B cell (primary cell): ENCODE measurements at regions not wholly inside any gene's neighbourhood (a gene's known extent, or its start where the extent isn't known, plus 50 kb on each side); places are given as distances from the start of the nearest gene placed in this dataset.

Experiments
- ATAC-seq: fragments of 200-7000 bp; cut with Tn5 transposase; one replicate; pipeline ENCODE4 v1.10.0; 2021; ENCODE audit warnings: low read depth, mild to moderate bottlenecking, moderate number of reproducible peaks, moderate library complexity
- CTCF ChIA-PET: fragments of 350-600 bp; sonication (Branson Sonifier 250); formaldehyde crosslinking; loops from one replicate; lab custom pipeline; 2021; ENCODE audit warnings: antibody characterized with exemption, inconsistent platforms; lab: Charles Lee
- POLR2A ChIA-PET: fragments of 350-600 bp; sonication (Branson Sonifier 250); formaldehyde crosslinking; loops from one replicate; lab custom pipeline; 2021; ENCODE audit warnings: antibody characterized with exemption; lab: Charles Lee
- DNase-seq: peaks from one replicate; pipeline ENCODE4 v3.0.0; 2013
- H2AFZ ChIP-seq: 2 replicates; pipeline ENCODE4 v1.6.1; 2012; ENCODE audit warnings: mild to moderate bottlenecking, low read depth, low read length; ENCODE audit not compliant: insufficient read depth, poor library complexity, severe bottlenecking
- H3K27ac ChIP-seq, 2 donors: 1 replicate in 1 of 2; 2 replicates in 1 of 2; pipeline ENCODE4 v1.5.1; 2012 to 2013; ENCODE audit warnings: low read length in 2 of 2, mild to moderate bottlenecking in 2 of 2, moderate library complexity in 1 of 2
- H3K27me3 ChIP-seq, 4 experiments: fragments of 200-600 bp in 1 of 4; sonication (generic) in 1 of 4; replicated peaks in 1 of 4; 1 replicate in 2 of 4; 2 replicates in 2 of 4; pipeline versions ENCODE4 v1.6.1 to v1.7.0; 2013 to 2016; ENCODE audit warnings: low read length in 3 of 4, mild to moderate bottlenecking in 2 of 4, mixed read lengths in 1 of 4, moderate library complexity in 1 of 4; ENCODE audit not compliant: insufficient read depth in 4 of 4, control insufficient read depth in 3 of 4; ENCODE audit errors: control extremely low read depth in 1 of 4
- H3K36me3 ChIP-seq, 2 experiments: replicated peaks in 1 of 2; 1 replicate in 1 of 2; 2 replicates in 1 of 2; pipeline versions ENCODE4 v1.6.1 to v1.7.1; 2013; ENCODE audit warnings: low read length in 1 of 2; ENCODE audit not compliant: insufficient read depth in 2 of 2, control insufficient read depth in 1 of 2; ENCODE audit errors: control extremely low read depth in 1 of 2, extremely low read depth in 1 of 2
- H3K4me1 ChIP-seq, 2 donors: fragments of 200-600 bp in 1 of 2; sonication (generic) in 1 of 2; 1 replicate in 1 of 2; 2 replicates in 1 of 2; pipeline versions ENCODE4 v1.5.1 to v1.6.1; 2013 to 2017; ENCODE audit warnings: low read length in 2 of 2; ENCODE audit not compliant: control insufficient read depth in 2 of 2, insufficient read depth in 2 of 2
- H3K4me2 ChIP-seq: replicated peaks from 2 replicates; pipeline ENCODE3; 2012; ENCODE audit warnings: mild to moderate bottlenecking, low read depth, low read length; ENCODE audit not compliant: poor library complexity, severe bottlenecking
- H3K4me3 ChIP-seq, 5 experiments: fragments of 200-600 bp in 1 of 5; sonication (generic) in 1 of 5; 1 replicate in 3 of 5; 2 replicates in 2 of 5; pipeline versions ENCODE4 v1.5.1 to v1.7.0; 2011 to 2016; ENCODE audit warnings: low read length in 4 of 5, mild to moderate bottlenecking in 4 of 5, low read depth in 2 of 5, control low read depth in 1 of 5, moderate library complexity in 1 of 5; ENCODE audit not compliant: insufficient read depth in 1 of 5; ENCODE audit errors: control extremely low read depth in 1 of 5, extremely low read depth in 1 of 5
- H3K79me2 ChIP-seq: fragments of 200-600 bp; sonication (generic); one replicate; pipeline ENCODE4 v1.6.0; 2016; ENCODE audit warnings: low read length; ENCODE audit not compliant: control insufficient read depth, insufficient read depth
- H3K9ac ChIP-seq: fragments of 200-600 bp; sonication (generic); 2 replicates; pipeline ENCODE4 v1.6.1; 2017; ENCODE audit warnings: mild to moderate bottlenecking, low read length, moderate library complexity
- H3K9me3 ChIP-seq, 3 donors: one replicate each; pipeline versions ENCODE4 v1.6.1 to v1.7.1; 2013; ENCODE audit warnings: low read length in 2 of 3; ENCODE audit not compliant: control insufficient read depth in 2 of 3, insufficient read depth in 1 of 3; ENCODE audit errors: control extremely low read depth in 1 of 3
- H4K20me1 ChIP-seq: 2 replicates; pipeline ENCODE4 v1.6.0; 2012; ENCODE audit warnings: mild to moderate bottlenecking, low read length; ENCODE audit not compliant: insufficient read depth, control insufficient read depth, poor library complexity, severe bottlenecking
- H3K27ac Mint-ChIP-seq: one replicate; pipeline ENCODE4 v1.8.0; 2021; ENCODE audit warnings: mixed read lengths
- H3K27me3 Mint-ChIP-seq: one replicate; pipeline ENCODE4 v1.8.0; 2021; ENCODE audit warnings: mixed read lengths
- H3K4me1 Mint-ChIP-seq: one replicate; pipeline ENCODE4 v1.8.0; 2021; ENCODE audit warnings: mixed read lengths
- H3K4me3 Mint-ChIP-seq: one replicate; pipeline ENCODE4 v1.8.0; 2021; ENCODE audit warnings: mixed read lengths
- H3K9me3 Mint-ChIP-seq: one replicate; pipeline ENCODE4 v1.8.0; 2022; ENCODE audit warnings: mixed read lengths; ENCODE audit not compliant: insufficient read depth
- EZH2 ChIP-seq: IDR thresholded peaks from 2 replicates; pipeline ENCODE4 v1.6.1; 2012; ENCODE audit warnings: borderline replicate concordance, low read depth, mild to moderate bottlenecking, moderate library complexity, low read length; ENCODE audit not compliant: insufficient read depth, poor library complexity, severe bottlenecking
- whole genome bisulfite sequencing: methylation state at CpG from one replicate; pipeline ENCODE4 v1.1.5; 2013; ENCODE audit warnings: missing lambda C conversion rate; ENCODE audit not compliant: insufficient coverage; 5-methylcytosine and 5-hydroxymethylcytosine counted together
- intact Hi-C: fragments of 100-400 bp; cut with micrococcal nuclease; formaldehyde crosslinking; loops from one replicate; pipeline ENCODE4 v1.10.0; 2022
- TF ChIP-seq, protein P1 (sequence below): fragments of 200-600 bp; IDR thresholded peaks from one replicate; pipeline ENCODE4 v1.8.0; 2022; ENCODE audit warnings: antibody characterized with exemption, mild to moderate bottlenecking

- peaks cover 29% of the 10 kb centered on the region for H3K27me3 Mint-ChIP-seq
Measured at GRCh38 chr2:237253046-237253702, 160.8 kb downstream of the COL6A3 start.

DNA sequence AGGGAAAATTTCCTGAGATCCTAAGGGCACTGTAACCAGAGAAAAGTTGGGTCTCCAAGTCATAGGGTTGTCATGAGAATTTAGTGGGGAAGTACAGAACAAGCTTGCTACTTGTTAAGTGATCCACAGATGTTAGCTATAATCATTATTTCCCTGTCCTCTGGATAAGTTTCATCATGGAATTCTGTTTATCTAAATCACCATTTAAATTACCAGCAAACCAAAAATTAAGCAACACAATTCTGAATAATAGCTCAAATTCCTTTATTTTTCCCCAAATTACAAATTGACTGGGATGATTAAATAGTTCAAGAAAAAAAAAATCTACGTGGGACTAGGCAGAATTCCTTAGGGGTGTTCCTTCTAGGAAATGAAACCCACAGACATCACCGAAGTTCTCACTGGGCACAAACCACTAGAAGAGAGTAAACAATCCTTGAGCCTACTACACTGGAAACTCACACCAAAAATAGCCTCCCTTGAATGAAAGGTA lies 159.5 kb downstream of the COL6A3 start:
- no peak overlapping the region for H3K4me3 ChIP-seq
- no peaks in the 10 kb centered on the region for H3K4me1 ChIP-seq
- H3K27me3 Mint-ChIP-seq = peaks cover 33% of the 10 kb centered on the region
- no peaks in the 10 kb centered on the region for H3K79me2 ChIP-seq
- no peaks in the 10 kb centered on the region for H4K20me1 ChIP-seq
- H3K27me3 ChIP-seq = no peaks in the 10 kb centered on the region
- no peak overlapping the region for H3K27ac Mint-ChIP-seq
- H3K4me3 Mint-ChIP-seq = no peak overlapping the region
- intact Hi-C loops = no loop called here
- ChIA-PET POLR2A (no interaction called here), CTCF (no interaction called here)
- no peak overlapping the region for H3K27ac ChIP-seq
- H3K9me3 ChIP-seq = peaks cover 0 to 4% (median 0%) of the 10 kb centered on the region in 3 donors
- DNase-seq (no peak), ATAC-seq (no peak)
- H3K4me1 Mint-ChIP-seq = no peaks in the 10 kb centered on the region
- no peak overlapping the region for H3K9ac ChIP-seq
- H3K9me3 Mint-ChIP-seq = no peaks in the 10 kb centered on the region
- TF ChIP-seq EZH2 = no peak
- TF ChIP-seq, protein P1, sequence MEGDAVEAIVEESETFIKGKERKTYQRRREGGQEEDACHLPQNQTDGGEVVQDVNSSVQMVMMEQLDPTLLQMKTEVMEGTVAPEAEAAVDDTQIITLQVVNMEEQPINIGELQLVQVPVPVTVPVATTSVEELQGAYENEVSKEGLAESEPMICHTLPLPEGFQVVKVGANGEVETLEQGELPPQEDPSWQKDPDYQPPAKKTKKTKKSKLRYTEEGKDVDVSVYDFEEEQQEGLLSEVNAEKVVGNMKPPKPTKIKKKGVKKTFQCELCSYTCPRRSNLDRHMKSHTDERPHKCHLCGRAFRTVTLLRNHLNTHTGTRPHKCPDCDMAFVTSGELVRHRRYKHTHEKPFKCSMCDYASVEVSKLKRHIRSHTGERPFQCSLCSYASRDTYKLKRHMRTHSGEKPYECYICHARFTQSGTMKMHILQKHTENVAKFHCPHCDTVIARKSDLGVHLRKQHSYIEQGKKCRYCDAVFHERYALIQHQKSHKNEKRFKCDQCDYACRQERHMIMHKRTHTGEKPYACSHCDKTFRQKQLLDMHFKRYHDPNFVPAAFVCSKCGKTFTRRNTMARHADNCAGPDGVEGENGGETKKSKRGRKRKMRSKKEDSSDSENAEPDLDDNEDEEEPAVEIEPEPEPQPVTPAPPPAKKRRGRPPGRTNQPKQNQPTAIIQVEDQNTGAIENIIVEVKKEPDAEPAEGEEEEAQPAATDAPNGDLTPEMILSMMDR = no peak
- no peak overlapping the region for H2AFZ ChIP-seq
- no peaks in the 10 kb centered on the region for H3K36me3 ChIP-seq
- no peak overlapping the region for H3K4me2 ChIP-seq
- no CpG with 5 or more reads among the region's 2 CpGs for WGBS

More at GRCh38 chr2:237253046-237253702, 160.8 kb downstream of the COL6A3 start:
- Histone ChIP-seq H4K20me1 (no peaks in the 10 kb centered on the region), H2AFZ (no peak overlapping the region), H3K4me3 (no peak overlapping the region), H3K9me3 (peaks cover 0 to 4% (median 0%) of the 10 kb centered on the region in 3 donors), H3K9ac (no peak overlapping the region), H3K36me3 (no peaks in the 10 kb centered on the region), H3K4me1 (no peaks in the 10 kb centered on the region), H3K4me2 (no peak overlapping the region), H3K79me2 (no peaks in the 10 kb centered on the region), H3K27ac (no peak overlapping the region), H3K27me3 (no peaks in the 10 kb centered on the region)
- TF ChIP-seq, protein P1 = no peak
- TF ChIP-seq EZH2 = no peak
- no peak overlapping the region for H3K4me3 Mint-ChIP-seq
- DNase-seq (no peak), ATAC-seq (no peak)
- no peak overlapping the region for H3K27ac Mint-ChIP-seq
- no peaks in the 10 kb centered on the region for H3K4me1 Mint-ChIP-seq
- WGBS = 96% methylated on average over 4 of the region's 6 CpGs
- intact Hi-C loops = no loop called here
- CTCF ChIA-PET = no interaction called here
- H3K9me3 Mint-ChIP-seq = no peaks in the 10 kb centered on the region
- POLR2A ChIA-PET = no interaction called here
